GM21786 (cell line): ENCODE measurements at regions not wholly inside any gene's neighbourhood (a gene's known extent, or its start where the extent isn't known, plus 50 kb on each side); places are given as distances from the start of the nearest gene placed in this dataset.

Experiments
- ATAC-seq: cut with Tn5 transposase; IDR thresholded peaks from one replicate; pipeline ENCODE4 v1.9.1; 2021; ENCODE audit not compliant: unreplicated experiment

GRCh38 chr3:137201066-137201465 lies 243.3 kb downstream of the IL20RB start:
- no peak for ATAC-seq

GRCh38 chr3:137202941-137203340 lies 245.2 kb downstream of the IL20RB start:
- ATAC-seq, result no peak

- no peak for ATAC-seq
These were observed 246.6 kb downstream of the IL20RB start for GRCh38 chr3:137204409-137204808.

- no peak for ATAC-seq
These were observed 247.7 kb downstream of the IL20RB start for GRCh38 chr3:137205394-137206045.

- no peak for ATAC-seq
These were observed 249.8 kb downstream of the IL20RB start for GRCh38 chr3:137207616-137208015.

GRCh38 chr3:137217733-137218132 lies 259.9 kb downstream of the IL20RB start:
- no peak for ATAC-seq

GRCh38 chr3:137219801-137220445 lies 262.1 kb downstream of the IL20RB start:
- no peak for ATAC-seq

GRCh38 chr3:137222736-137223225 lies 265.0 kb downstream of the IL20RB start:
- ATAC-seq, result no peak

- no peak for ATAC-seq
These were observed 266.7 kb downstream of the IL20RB start for GRCh38 chr3:137224464-137224863.

GRCh38 chr3:137242836-137243400 lies 285.1 kb downstream of the IL20RB start:
- ATAC-seq, result no peak

GRCh38 chr3:137246491-137246890 lies 288.7 kb downstream of the IL20RB start:
- no peak for ATAC-seq

GRCh38 chr3:137249311-137249940 lies 291.6 kb downstream of the IL20RB start:
- no peak for ATAC-seq

- ATAC-seq, result no peak
These were observed 301.3 kb downstream of the IL20RB start for GRCh38 chr3:137259089-137259488.

GRCh38 chr3:137259701-137260100 lies 301.9 kb downstream of the IL20RB start:
- no peak for ATAC-seq

GRCh38 chr3:137264071-137264820 lies 306.5 kb downstream of the IL20RB start:
- ATAC-seq, result no peak

- ATAC-seq, result no peak
These were observed 307.1 kb downstream of the IL20RB start for GRCh38 chr3:137264843-137265330.

GRCh38 chr3:137282871-137283270 lies 325.1 kb downstream of the IL20RB start:
- no peak for ATAC-seq

GRCh38 chr3:137285924-137286323 lies 328.1 kb downstream of the IL20RB start:
- no peak for ATAC-seq

GRCh38 chr3:137293086-137293485 lies 335.3 kb downstream of the IL20RB start:
- no peak for ATAC-seq

- ATAC-seq, result no peak
These were observed 336.4 kb downstream of the IL20RB start for GRCh38 chr3:137294139-137294538.

- no peak for ATAC-seq
These were observed 337.1 kb downstream of the IL20RB start for GRCh38 chr3:137294839-137295238.
